ENCODE measurements at regions not wholly inside any gene's neighbourhood (a gene's known extent, or its start where the extent isn't known, plus 50 kb on each side); places are given as distances from the start of the nearest gene placed in this dataset.

DNA sequence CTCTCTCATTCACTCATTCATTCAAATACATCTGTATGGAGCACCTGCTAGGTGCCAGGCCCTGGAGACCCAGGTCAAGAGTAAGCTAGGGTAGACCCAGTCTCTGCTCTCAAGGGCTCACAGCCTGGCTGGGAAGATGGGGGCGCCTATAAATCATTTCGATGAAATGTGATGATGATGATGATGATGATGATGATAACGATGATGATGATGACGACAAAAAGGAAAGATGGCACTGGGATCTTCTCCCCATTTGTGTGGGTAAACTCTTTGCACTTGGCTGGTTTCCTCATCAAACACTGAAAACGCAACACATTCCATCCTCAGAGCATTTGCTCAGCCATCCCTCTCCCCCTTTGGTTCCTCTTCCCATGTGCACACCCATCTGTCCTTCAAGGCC, 188.0 kb upstream of the CDYL start:
- Histone ChIP-seq H3K27ac (ENCODE audit: insufficient read depth in 1 of 2, low read depth in 1 of 2, low read length in 2 of 2, poor library complexity in 1 of 2, severe bottlenecking in 2 of 2) (no peak overlapping the region), H3K9me3 (ENCODE audit: control extremely low read depth in 1 of 5, control insufficient read depth in 4 of 5, insufficient read depth in 2 of 5, low read depth in 1 of 5, low read length in 4 of 5) (no peaks in the 10 kb centered on the region), H3K4me1 (ENCODE audit: control extremely low read depth in 1 of 4, control insufficient read depth in 4 of 4, insufficient read depth in 4 of 4, low read length in 3 of 4) (no peaks in the 10 kb centered on the region), H3K4me3 (ENCODE audit: control insufficient read depth in 1 of 7, extremely low read depth in 1 of 7, insufficient read depth in 4 of 7, low read depth in 2 of 7, low read length in 6 of 7) (no peak overlapping the region), H3K36me3 (ENCODE audit: control insufficient read depth in 4 of 4, insufficient read depth in 4 of 4, low read length in 3 of 4) (no peaks in the 10 kb centered on the region), H3K27me3 (replicated peaks in 2 of 5; ENCODE audit: control insufficient read depth in 4 of 5, insufficient read depth in 5 of 5, low read length in 4 of 5) (peaks cover 0 to 3% (median 0%) of the 10 kb centered on the region in 5 experiments)
- no peak for DNase-seq
- ChIA-PET CTCF (no interaction called here), POLR2A (no interaction called here)
- 80% methylated on average over 2 of the region's 5 CpGs for WGBS (ENCODE audit: insufficient coverage)

DNA sequence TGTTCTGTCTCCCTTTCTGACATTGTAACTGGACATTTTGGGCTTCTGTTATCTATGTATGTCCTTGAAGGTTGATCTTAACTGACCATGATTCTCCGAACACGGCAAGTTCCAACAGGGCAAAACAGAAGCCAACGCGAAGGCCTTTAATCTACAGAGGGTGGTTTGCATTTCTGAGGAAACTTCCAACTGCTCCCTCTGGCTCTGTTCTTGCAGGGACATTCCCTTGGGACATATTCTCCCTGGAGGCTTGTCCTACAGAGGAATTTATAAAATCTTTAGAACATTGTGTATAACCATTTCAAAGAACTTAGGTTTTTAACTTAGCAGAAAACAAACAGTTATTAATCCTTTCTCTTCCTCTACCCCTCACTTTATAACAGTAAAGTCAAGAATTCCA, 189.0 kb upstream of the CDYL start:
- Histone ChIP-seq H3K27ac (ENCODE audit: insufficient read depth in 1 of 2, low read depth in 1 of 2, low read length in 2 of 2, poor library complexity in 1 of 2, severe bottlenecking in 2 of 2) (no peak overlapping the region), H3K36me3 (ENCODE audit: control insufficient read depth in 4 of 4, insufficient read depth in 4 of 4, low read length in 3 of 4) (no peaks in the 10 kb centered on the region), H3K9me3 (ENCODE audit: control extremely low read depth in 1 of 5, control insufficient read depth in 4 of 5, insufficient read depth in 2 of 5, low read depth in 1 of 5, low read length in 4 of 5) (no peaks in the 10 kb centered on the region), H3K27me3 (replicated peaks in 2 of 5; ENCODE audit: control insufficient read depth in 4 of 5, insufficient read depth in 5 of 5, low read length in 4 of 5) (peaks cover 0 to 3% (median 0%) of the 10 kb centered on the region in 5 experiments), H3K4me1 (ENCODE audit: control extremely low read depth in 1 of 4, control insufficient read depth in 4 of 4, insufficient read depth in 4 of 4, low read length in 3 of 4) (no peaks in the 10 kb centered on the region), H3K4me3 (ENCODE audit: control insufficient read depth in 1 of 7, extremely low read depth in 1 of 7, insufficient read depth in 4 of 7, low read depth in 2 of 7, low read length in 6 of 7) (no peak overlapping the region)
- CTCF ChIA-PET: no interaction called here
- DNase-seq: no peak
- WGBS (ENCODE audit: insufficient coverage): 97% methylated on average over 4 of the region's 4 CpGs
- POLR2A ChIA-PET: no interaction called here

DNA sequence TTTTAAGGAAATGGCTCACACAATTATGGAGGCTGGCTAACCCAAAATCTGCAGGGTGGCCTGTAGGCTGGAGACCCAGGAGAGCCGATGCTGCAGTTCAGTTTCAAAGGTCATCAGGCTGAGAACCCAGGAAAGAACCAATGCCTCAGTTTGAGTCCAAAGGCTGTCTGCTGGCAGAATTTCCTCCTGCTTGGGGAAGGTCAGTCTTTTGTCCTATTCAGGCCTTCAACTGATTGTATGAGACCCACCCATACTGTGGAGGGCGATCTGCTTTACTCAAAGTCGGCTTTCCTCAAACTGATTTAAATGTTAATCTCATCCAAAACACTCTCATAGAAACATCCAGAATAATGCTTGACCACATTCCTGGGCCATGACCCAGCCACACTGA, 189.7 kb upstream of the CDYL start:
- no peaks in the 10 kb centered on the region for H3K4me1 ChIP-seq (ENCODE audit: control extremely low read depth in 1 of 4, control insufficient read depth in 4 of 4, insufficient read depth in 4 of 4, low read length in 3 of 4)
- CTCF ChIA-PET: no interaction called here
- no peak for DNase-seq
- POLR2A ChIA-PET: no interaction called here
- no peak overlapping the region for H3K27ac ChIP-seq (ENCODE audit: insufficient read depth in 1 of 2, low read depth in 1 of 2, low read length in 2 of 2, poor library complexity in 1 of 2, severe bottlenecking in 2 of 2)
- peaks cover 0 to 3% (median 0%) of the 10 kb centered on the region in 5 experiments for H3K27me3 ChIP-seq (replicated peaks in 2 of 5; ENCODE audit: control insufficient read depth in 4 of 5, insufficient read depth in 5 of 5, low read length in 4 of 5)
- 100% methylated on average over 3 of the region's 3 CpGs for WGBS (ENCODE audit: insufficient coverage)
- H3K9me3 ChIP-seq (ENCODE audit: control extremely low read depth in 1 of 5, control insufficient read depth in 4 of 5, insufficient read depth in 2 of 5, low read depth in 1 of 5, low read length in 4 of 5): no peaks in the 10 kb centered on the region
- no peak overlapping the region for H3K4me3 ChIP-seq (ENCODE audit: control insufficient read depth in 1 of 7, extremely low read depth in 1 of 7, insufficient read depth in 4 of 7, low read depth in 2 of 7, low read length in 6 of 7)
- no peaks in the 10 kb centered on the region for H3K36me3 ChIP-seq (ENCODE audit: control insufficient read depth in 4 of 4, insufficient read depth in 4 of 4, low read length in 3 of 4)

DNA sequence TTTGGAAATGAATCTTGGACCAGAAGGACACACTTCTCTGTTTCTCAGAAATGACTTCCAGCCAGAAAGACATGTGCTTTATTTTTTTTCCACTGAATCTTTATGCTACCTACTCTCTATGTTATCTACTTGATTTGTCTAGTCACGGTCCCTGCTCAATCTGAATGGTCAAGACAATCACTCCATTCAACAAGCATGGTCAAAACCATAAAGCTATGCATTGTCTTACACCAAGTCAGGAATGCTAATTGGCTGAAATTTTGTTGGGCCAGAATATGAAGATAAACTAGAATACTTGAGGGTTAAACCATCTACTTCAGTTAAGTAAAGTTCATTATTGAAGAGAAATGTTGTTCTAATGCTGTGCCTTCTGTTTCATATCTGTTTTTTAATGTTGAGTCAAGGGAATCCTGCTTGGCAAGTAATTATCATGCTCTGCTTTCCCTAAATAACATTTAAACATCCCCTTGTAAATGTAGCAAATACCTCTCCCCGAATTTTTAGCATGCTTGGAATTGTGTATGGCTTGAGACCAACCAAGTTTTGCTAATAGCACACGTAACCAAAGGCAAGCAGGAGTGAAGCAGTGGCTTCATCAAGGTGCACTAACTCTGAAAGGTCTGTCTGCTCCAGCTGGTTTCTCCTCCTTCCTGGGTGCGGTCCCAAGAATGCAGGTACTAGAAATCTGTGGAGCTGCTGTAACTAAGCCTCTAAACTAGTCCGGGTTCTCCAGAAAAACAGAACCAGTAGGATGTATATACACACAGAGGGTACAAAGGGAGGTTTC, 190.3 kb upstream of the CDYL start:
- WGBS (ENCODE audit: insufficient coverage): 89% methylated on average over 4 of the region's 5 CpGs
- ChIA-PET CTCF (no interaction called here), POLR2A (no interaction called here)
- Histone ChIP-seq H3K27me3 (replicated peaks in 2 of 5; ENCODE audit: control insufficient read depth in 4 of 5, insufficient read depth in 5 of 5, low read length in 4 of 5) (peaks cover 0 to 3% (median 0%) of the 10 kb centered on the region in 5 experiments), H3K4me3 (ENCODE audit: control insufficient read depth in 1 of 7, extremely low read depth in 1 of 7, insufficient read depth in 4 of 7, low read depth in 2 of 7, low read length in 6 of 7) (no peak overlapping the region), H3K27ac (ENCODE audit: insufficient read depth in 1 of 2, low read depth in 1 of 2, low read length in 2 of 2, poor library complexity in 1 of 2, severe bottlenecking in 2 of 2) (no peak overlapping the region), H3K4me1 (ENCODE audit: control extremely low read depth in 1 of 4, control insufficient read depth in 4 of 4, insufficient read depth in 4 of 4, low read length in 3 of 4) (no peaks in the 10 kb centered on the region), H3K9me3 (ENCODE audit: control extremely low read depth in 1 of 5, control insufficient read depth in 4 of 5, insufficient read depth in 2 of 5, low read depth in 1 of 5, low read length in 4 of 5) (no peaks in the 10 kb centered on the region), H3K36me3 (ENCODE audit: control insufficient read depth in 4 of 4, insufficient read depth in 4 of 4, low read length in 3 of 4) (no peaks in the 10 kb centered on the region)
- no peak for DNase-seq

DNA sequence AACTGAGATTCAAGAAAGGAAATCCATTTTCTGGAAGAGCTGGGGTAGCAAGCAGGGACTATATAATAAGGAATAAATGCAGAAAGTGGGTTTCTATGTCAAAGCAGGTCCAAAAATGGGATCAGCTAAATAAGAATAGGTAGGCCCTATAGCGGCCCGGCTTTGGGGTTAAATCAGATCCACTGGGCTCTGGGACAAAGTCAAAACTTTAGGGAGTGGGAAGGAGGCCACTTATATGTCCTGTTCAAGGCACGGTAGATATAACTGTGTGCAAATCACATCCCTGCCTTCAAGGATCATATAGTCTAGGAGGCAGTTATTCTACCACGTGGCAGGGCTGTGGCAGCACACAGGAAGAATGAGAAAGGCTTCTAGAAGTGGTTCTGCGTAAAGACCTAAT, 191.4 kb upstream of the CDYL start:
- no peak overlapping the region for H3K4me3 ChIP-seq (ENCODE audit: control insufficient read depth in 1 of 7, extremely low read depth in 1 of 7, insufficient read depth in 4 of 7, low read depth in 2 of 7, low read length in 6 of 7)
- CTCF ChIA-PET: no interaction called here
- POLR2A ChIA-PET: no interaction called here
- peaks cover 0 to 3% (median 0%) of the 10 kb centered on the region in 5 experiments for H3K27me3 ChIP-seq (replicated peaks in 2 of 5; ENCODE audit: control insufficient read depth in 4 of 5, insufficient read depth in 5 of 5, low read length in 4 of 5)
- no peaks in the 10 kb centered on the region for H3K36me3 ChIP-seq (ENCODE audit: control insufficient read depth in 4 of 4, insufficient read depth in 4 of 4, low read length in 3 of 4)
- no peaks in the 10 kb centered on the region for H3K4me1 ChIP-seq (ENCODE audit: control extremely low read depth in 1 of 4, control insufficient read depth in 4 of 4, insufficient read depth in 4 of 4, low read length in 3 of 4)
- WGBS (ENCODE audit: insufficient coverage): 89% methylated on average over 5 of the region's 5 CpGs
- H3K27ac ChIP-seq (ENCODE audit: insufficient read depth in 1 of 2, low read depth in 1 of 2, low read length in 2 of 2, poor library complexity in 1 of 2, severe bottlenecking in 2 of 2): no peak overlapping the region
- no peaks in the 10 kb centered on the region for H3K9me3 ChIP-seq (ENCODE audit: control extremely low read depth in 1 of 5, control insufficient read depth in 4 of 5, insufficient read depth in 2 of 5, low read depth in 1 of 5, low read length in 4 of 5)
- no peak for DNase-seq

DNA sequence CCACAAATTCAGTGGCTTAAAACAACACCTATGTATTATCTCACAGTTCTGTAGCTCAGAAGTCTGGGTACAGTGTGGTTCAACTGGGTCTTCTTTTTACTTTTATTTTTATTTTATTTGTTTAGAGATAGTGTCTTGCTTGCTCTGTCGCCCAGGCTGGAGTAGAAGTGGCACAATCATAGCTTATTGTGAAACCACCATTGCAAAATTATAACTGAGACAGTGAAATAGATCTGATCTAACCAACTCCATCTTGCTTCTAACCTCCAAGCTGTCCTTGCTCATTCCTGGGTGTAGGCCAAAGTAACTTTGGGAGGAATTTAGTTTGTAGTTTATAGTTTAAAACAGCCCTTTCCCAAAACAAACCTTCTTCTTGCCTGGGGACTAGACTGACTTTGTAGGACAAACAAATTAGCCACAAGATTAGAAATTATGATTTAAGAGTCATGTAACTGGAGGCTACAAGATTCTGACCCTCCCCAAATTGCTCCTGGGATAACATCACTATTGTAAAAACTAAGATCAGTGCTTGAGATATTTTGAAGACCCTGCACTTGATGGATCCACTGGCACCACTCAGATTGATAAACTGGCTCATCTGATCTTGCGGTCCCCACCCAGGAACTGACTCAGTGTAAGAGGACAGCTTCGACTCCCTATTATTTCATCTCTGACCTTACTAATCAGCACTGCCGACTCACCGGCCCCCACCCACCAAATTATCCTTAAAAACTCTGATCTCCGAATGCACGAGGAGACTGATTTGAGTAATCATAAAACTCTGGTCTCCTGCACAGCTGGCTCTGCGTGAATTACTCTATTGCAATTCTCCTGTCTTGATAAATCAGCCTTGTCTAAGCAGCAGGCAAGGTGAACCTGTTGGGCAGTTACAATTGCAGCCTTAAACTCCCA, 193.4 kb upstream of the CDYL start:
- WGBS (ENCODE audit: insufficient coverage): 99% methylated on average over 5 of the region's 8 CpGs
- ChIA-PET CTCF (no interaction called here), POLR2A (no interaction called here)
- no peak overlapping the region for H3K4me3 ChIP-seq (ENCODE audit: control insufficient read depth in 1 of 7, extremely low read depth in 1 of 7, insufficient read depth in 4 of 7, low read depth in 2 of 7, low read length in 6 of 7)
- no peak overlapping the region for H3K27ac ChIP-seq (ENCODE audit: insufficient read depth in 1 of 2, low read depth in 1 of 2, low read length in 2 of 2, poor library complexity in 1 of 2, severe bottlenecking in 2 of 2)
- no peaks in the 10 kb centered on the region for H3K36me3 ChIP-seq (ENCODE audit: control insufficient read depth in 4 of 4, insufficient read depth in 4 of 4, low read length in 3 of 4)
- H3K27me3 ChIP-seq (replicated peaks in 2 of 5; ENCODE audit: control insufficient read depth in 4 of 5, insufficient read depth in 5 of 5, low read length in 4 of 5): no peaks in the 10 kb centered on the region
- no peaks in the 10 kb centered on the region for H3K4me1 ChIP-seq (ENCODE audit: control extremely low read depth in 1 of 4, control insufficient read depth in 4 of 4, insufficient read depth in 4 of 4, low read length in 3 of 4)
- H3K9me3 ChIP-seq (ENCODE audit: control extremely low read depth in 1 of 5, control insufficient read depth in 4 of 5, insufficient read depth in 2 of 5, low read depth in 1 of 5, low read length in 4 of 5): peaks cover 0 to 3% (median 0%) of the 10 kb centered on the region in 5 experiments
- DNase-seq: no peak
